ENCODE measurements at regions not wholly inside any gene's neighbourhood (a gene's known extent, or its start where the extent isn't known, plus 50 kb on each side); places are given as distances from the start of the nearest gene placed in this dataset.

GRCh38 chr6:167208819-167209576, 51.2 kb upstream of the GPR31 start:
- no peak for DNase-seq (ENCODE audit: low read depth)
- no peak overlapping the region for H3K4me3 ChIP-seq (ENCODE audit: low read length)
- TF ChIP-seq, protein P1, sequence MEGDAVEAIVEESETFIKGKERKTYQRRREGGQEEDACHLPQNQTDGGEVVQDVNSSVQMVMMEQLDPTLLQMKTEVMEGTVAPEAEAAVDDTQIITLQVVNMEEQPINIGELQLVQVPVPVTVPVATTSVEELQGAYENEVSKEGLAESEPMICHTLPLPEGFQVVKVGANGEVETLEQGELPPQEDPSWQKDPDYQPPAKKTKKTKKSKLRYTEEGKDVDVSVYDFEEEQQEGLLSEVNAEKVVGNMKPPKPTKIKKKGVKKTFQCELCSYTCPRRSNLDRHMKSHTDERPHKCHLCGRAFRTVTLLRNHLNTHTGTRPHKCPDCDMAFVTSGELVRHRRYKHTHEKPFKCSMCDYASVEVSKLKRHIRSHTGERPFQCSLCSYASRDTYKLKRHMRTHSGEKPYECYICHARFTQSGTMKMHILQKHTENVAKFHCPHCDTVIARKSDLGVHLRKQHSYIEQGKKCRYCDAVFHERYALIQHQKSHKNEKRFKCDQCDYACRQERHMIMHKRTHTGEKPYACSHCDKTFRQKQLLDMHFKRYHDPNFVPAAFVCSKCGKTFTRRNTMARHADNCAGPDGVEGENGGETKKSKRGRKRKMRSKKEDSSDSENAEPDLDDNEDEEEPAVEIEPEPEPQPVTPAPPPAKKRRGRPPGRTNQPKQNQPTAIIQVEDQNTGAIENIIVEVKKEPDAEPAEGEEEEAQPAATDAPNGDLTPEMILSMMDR (conservative IDR thresholded peaks at IDR 0.05; ENCODE audit: low read length): no peak

GRCh38 chr6:167209577-167209975, 51.8 kb upstream of the GPR31 start:
- TF ChIP-seq, protein P1 (conservative IDR thresholded peaks at IDR 0.05; ENCODE audit: low read length): no peak
- no peak overlapping the region for H3K4me3 ChIP-seq (ENCODE audit: low read length)
- DNase-seq (ENCODE audit: low read depth): no peak

DNA sequence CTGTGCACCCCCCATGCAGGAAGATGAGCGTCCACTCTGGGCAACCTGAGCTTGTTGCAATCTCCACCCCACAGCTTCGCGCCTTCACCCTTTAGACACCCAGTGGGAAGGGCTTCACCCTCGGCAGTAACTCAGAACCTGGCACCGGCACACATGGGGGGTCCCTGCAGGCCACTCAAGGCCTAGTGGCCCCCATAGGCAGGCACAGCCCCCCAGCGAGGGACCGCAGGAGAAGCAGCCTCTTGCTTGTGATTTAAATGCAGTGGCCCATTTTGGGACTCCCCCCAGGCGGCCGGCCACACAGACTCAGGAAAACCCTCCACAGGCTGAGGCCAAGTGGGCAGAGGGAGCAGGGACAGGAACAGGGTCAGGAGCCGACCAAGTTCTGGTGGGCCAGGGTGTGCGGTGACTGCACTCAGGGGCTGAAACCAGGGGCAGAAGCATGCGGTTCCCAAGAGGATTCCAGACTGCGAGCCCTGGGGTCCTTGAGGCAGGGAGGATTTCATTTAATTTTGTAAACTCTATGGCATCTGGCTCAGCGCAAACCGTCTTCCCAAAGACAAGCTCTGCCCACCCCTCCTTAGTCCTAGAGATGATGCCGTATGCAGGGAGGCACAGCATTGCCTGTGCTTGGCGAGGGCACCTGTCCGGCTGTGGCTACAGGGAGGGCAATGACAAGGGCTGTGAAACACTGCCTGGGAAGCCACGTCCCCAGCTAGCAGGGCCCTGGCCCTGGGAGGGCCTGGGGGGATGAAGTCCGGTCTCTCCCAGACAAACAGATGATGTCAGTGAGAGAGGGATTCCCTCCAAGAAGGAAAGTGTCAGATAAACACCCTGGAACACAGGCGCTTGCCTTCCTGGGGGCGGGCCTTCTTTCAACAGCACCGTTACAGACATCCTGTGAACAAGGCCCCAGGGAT, 52.9 kb upstream of the GPR31 start:
- TF ChIP-seq, protein P1 (conservative IDR thresholded peaks at IDR 0.05; ENCODE audit: low read length): no peak
- no peak for DNase-seq (ENCODE audit: low read depth)

GRCh38 chr6:167211295-167211648, 53.5 kb upstream of the GPR31 start:
- no peak for DNase-seq (ENCODE audit: low read depth)
- no peak overlapping the region for H3K4me3 ChIP-seq (ENCODE audit: low read length)
- TF ChIP-seq, protein P1 (conservative IDR thresholded peaks at IDR 0.05; ENCODE audit: low read length): no peak

More for the DNA sequence above, 52.9 kb upstream of the GPR31 start:
- no peak overlapping the region for H3K4me3 ChIP-seq (ENCODE audit: low read length)

DNA sequence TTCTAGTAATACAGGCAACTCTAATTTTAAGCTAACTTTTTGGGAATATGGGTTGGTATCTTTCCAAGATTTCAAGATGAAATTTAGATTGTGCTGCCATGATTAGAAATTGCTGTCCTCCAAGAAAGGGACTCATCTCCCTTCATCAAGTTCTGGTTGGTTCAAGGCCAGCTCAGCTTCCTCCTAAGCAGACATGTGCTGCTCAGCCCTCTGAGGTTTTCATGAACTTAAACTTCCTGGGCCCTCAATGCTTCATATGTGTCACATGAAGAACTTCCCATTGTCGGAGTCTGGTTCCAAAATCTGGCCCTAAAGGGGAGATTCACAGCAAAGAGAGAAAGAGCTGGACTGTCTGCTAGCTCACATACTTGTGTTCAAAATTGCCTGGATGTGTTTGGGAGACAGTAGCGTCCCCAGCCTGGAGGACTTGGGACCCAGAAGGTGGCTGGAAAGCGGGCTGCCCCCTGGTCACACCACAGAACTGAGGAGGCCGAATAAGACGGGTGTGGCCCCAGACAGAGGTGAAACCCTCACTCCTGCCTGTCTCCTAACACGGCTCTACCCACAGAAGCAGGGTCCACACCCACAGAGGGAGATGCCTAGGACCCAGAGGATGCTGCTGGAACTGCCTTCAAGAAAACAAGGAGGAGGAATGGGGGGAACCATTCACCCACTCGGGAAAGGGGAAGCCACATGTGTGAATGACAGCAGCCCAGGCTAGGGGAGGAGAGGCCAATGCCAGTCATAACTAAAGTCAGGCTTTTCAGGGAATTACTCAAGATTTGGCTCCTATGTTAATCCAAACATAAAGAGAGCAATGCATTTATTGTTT, 54.3 kb upstream of the GPR31 start:
- DNase-seq (ENCODE audit: low read depth): no peak
- TF ChIP-seq, protein P1 (conservative IDR thresholded peaks at IDR 0.05; ENCODE audit: low read length): no peak
- no peak overlapping the region for H3K4me3 ChIP-seq (ENCODE audit: low read length)

DNA sequence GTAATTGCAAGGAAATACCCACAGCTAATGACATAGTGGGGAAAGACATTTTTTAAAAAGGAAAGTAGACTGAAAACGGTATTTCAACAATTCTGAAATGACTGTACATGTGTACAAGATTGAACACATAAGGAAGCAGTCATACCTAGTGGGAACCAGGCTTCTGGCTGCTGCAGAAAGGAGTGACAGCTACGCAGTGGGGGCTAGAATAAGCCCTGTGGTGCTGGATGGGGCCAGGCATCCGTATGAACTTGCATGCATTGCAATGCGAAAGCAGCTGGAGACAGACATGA, 54.9 kb upstream of the GPR31 start:
- TF ChIP-seq, protein P1 (conservative IDR thresholded peaks at IDR 0.05; ENCODE audit: low read length): no peak
- no peak for DNase-seq (ENCODE audit: low read depth)
- H3K4me3 ChIP-seq (ENCODE audit: low read length): no peak overlapping the region
